H1 (cell line): ENCODE measurements at regions not wholly inside any gene's neighbourhood (a gene's known extent, or its start where the extent isn't known, plus 50 kb on each side); places are given as distances from the start of the nearest gene placed in this dataset.

Experiments used
- BCL11A ChIP-seq, 2 experiments: IDR thresholded peaks; one replicate each; pipeline ENCODE4 v1.6.1; 2011; ENCODE audit warnings: low read depth in 2 of 2, low read length in 2 of 2, mild to moderate bottlenecking in 2 of 2
- CHD2 ChIP-seq: IDR thresholded peaks from 2 replicates; pipeline ENCODE4 v1.6.1; 2012; ENCODE audit warnings: low read length, improper control_type of control experiment
- EP300 ChIP-seq, 2 experiments: IDR thresholded peaks; 1 replicate in 1 of 2; 2 replicates in 1 of 2; pipeline ENCODE4 v1.6.1; 2011 to 2012; ENCODE audit warnings: low read depth in 2 of 2, low read length in 2 of 2, mild to moderate bottlenecking in 2 of 2, borderline replicate concordance in 1 of 2, inconsistent platforms in 1 of 2, moderate library complexity in 1 of 2
- MAX ChIP-seq: IDR thresholded peaks from 2 replicates; pipeline ENCODE4 v1.6.1; 2012; ENCODE audit warnings: inconsistent platforms
- NRF1 ChIP-seq: IDR thresholded peaks from 2 replicates; pipeline ENCODE4 v1.6.1; 2011; ENCODE audit warnings: mild to moderate bottlenecking, low read depth, low read length, improper control_type of control experiment
- POLR2A ChIP-seq, 2 experiments: IDR thresholded peaks; 1 replicate in 1 of 2; 2 replicates in 1 of 2; pipeline ENCODE4 v1.6.1; 2011; ENCODE audit warnings: low read depth in 2 of 2, low read length in 2 of 2, mild to moderate bottlenecking in 2 of 2; ENCODE audit errors: control extremely low read depth in 1 of 2
- SIN3A ChIP-seq, 2 experiments: IDR thresholded peaks in 1 of 2; conservative IDR thresholded peaks in 1 of 2; 2 replicates each; pipeline ENCODE4 v1.6.1; 2011 to 2012; ENCODE audit warnings: low read length in 2 of 2, improper control_type of control experiment in 1 of 2, low read depth in 1 of 2, mild to moderate bottlenecking in 1 of 2
- TCF12 ChIP-seq: IDR thresholded peaks from 2 replicates; pipeline ENCODE4 v1.6.1; 2011; ENCODE audit warnings: low read depth, mild to moderate bottlenecking, low read length
- YY1 ChIP-seq: IDR thresholded peaks from 2 replicates; pipeline ENCODE4 v1.6.1; 2011; ENCODE audit warnings: low read depth, mild to moderate bottlenecking, low read length
- TF ChIP-seq, protein P1 (sequence below), 3 experiments: IDR thresholded peaks; 1 replicate in 2 of 3; 2 replicates in 1 of 3; pipeline versions ENCODE4 v1.5.1 to v1.6.1; 2011; ENCODE audit warnings: low read length in 3 of 3, mild to moderate bottlenecking in 3 of 3, inconsistent platforms in 2 of 3, low read depth in 1 of 3, moderate library complexity in 1 of 3; ENCODE audit not compliant: insufficient read depth in 1 of 3; ENCODE audit errors: control extremely low read depth in 1 of 3

DNA sequence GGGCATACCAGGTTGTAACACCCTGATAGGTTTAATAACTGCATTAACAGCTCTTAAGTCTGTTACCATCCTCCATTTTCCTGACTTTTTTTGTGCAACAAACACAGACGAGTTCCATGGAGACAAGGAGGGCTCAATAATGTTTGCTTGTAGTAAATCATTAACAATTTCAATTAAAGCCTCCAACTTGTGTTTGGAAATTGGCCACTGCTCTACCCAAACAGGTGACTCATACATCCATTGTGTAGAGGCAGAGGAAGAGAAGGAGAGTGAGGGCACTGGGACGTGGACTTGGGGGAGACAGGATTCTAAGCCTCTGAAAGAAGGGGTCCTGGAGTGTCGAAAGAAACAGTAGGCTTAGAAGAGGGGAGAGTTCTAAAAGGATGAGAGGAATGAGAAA, 213.6 kb upstream of the KCNN2 start:
- no peak for TF ChIP-seq BCL11A (IDR thresholded peaks at IDR 0.05; ENCODE audit: low read depth in 2 of 2, low read length in 2 of 2)
- TF ChIP-seq, protein P1, sequence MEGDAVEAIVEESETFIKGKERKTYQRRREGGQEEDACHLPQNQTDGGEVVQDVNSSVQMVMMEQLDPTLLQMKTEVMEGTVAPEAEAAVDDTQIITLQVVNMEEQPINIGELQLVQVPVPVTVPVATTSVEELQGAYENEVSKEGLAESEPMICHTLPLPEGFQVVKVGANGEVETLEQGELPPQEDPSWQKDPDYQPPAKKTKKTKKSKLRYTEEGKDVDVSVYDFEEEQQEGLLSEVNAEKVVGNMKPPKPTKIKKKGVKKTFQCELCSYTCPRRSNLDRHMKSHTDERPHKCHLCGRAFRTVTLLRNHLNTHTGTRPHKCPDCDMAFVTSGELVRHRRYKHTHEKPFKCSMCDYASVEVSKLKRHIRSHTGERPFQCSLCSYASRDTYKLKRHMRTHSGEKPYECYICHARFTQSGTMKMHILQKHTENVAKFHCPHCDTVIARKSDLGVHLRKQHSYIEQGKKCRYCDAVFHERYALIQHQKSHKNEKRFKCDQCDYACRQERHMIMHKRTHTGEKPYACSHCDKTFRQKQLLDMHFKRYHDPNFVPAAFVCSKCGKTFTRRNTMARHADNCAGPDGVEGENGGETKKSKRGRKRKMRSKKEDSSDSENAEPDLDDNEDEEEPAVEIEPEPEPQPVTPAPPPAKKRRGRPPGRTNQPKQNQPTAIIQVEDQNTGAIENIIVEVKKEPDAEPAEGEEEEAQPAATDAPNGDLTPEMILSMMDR (IDR thresholded peaks at IDR 0.05; ENCODE audit: control extremely low read depth in 1 of 3, insufficient read depth in 1 of 3, low read depth in 1 of 3, low read length in 3 of 3) = no peak
- TF ChIP-seq NRF1 = no peak
- no peak for TF ChIP-seq CHD2
- no peak for TF ChIP-seq SIN3A (conservative IDR thresholded peaks at IDR 0.05 in 1 of 2, IDR thresholded peaks at IDR 0.05 in 1 of 2; ENCODE audit: low read depth in 1 of 2, low read length in 2 of 2)
- no peak for TF ChIP-seq POLR2A (IDR thresholded peaks at IDR 0.05; ENCODE audit: control extremely low read depth in 1 of 2, low read depth in 2 of 2, low read length in 2 of 2)
- no peak for TF ChIP-seq EP300 (IDR thresholded peaks at IDR 0.05; ENCODE audit: borderline replicate concordance in 1 of 2, low read depth in 2 of 2, low read length in 2 of 2)
- no peak for TF ChIP-seq YY1
- TF ChIP-seq TCF12 = no peak
- TF ChIP-seq MAX = no peak
